ENCODE measurements at regions not wholly inside any gene's neighbourhood (a gene's known extent, or its start where the extent isn't known, plus 50 kb on each side); places are given as distances from the start of the nearest gene placed in this dataset.
"Not testable (repeated sequence)": the region's sequence is repeated elsewhere in the genome, so short reads cannot be mapped to it uniquely, and the experiment has no call there.

DNA sequence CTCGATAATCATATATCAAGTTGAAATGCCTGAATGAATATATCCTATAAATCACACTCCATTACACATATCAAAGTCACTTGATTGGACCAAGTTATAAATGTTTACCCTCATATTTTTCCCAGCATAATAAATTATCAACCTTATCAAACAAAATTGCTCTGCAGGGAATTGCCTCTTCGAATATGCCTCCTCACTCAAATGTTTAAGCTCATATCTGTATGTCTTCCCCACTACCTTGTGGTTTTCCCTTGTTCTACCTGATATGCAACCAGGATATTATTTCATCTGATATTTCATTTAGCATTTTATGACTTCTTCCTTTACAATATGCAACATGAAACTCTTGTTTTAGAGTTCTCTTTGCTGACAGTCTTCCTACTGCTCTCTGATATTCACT, 226.4 kb downstream of the RASSF9 start:
- H3K27ac Mint-ChIP-seq, result no peak overlapping the region
- no peaks in the 10 kb centered on the region for H3K4me1 Mint-ChIP-seq (ENCODE audit: low read depth)
- intact Hi-C loops (cut with micrococcal nuclease), result no loop called here
- no peaks in the 10 kb centered on the region for H3K36me3 Mint-ChIP-seq (ENCODE audit: low read depth)
- no peak overlapping the region for H3K4me3 Mint-ChIP-seq
- CTCF ChIA-PET, result no interaction called here
- H3K9me3 Mint-ChIP-seq, result peaks cover 2% of the 10 kb centered on the region
- DNase-seq, result no peak
- no peaks in the 10 kb centered on the region for H3K27me3 Mint-ChIP-seq (ENCODE audit: low read depth)

GRCh38 chr12:85610194-85610593, 226.0 kb downstream of the RASSF9 start:
- H3K27me3 Mint-ChIP-seq (ENCODE audit: low read depth), result no peaks in the 10 kb centered on the region
- CTCF ChIA-PET, result no interaction called here
- H3K4me1 Mint-ChIP-seq (ENCODE audit: low read depth), result no peaks in the 10 kb centered on the region
- intact Hi-C loops (cut with micrococcal nuclease), result no loop called here
- no peak overlapping the region for H3K27ac Mint-ChIP-seq
- no peak for DNase-seq
- no peak overlapping the region for H3K4me3 Mint-ChIP-seq
- H3K36me3 Mint-ChIP-seq (ENCODE audit: low read depth), result no peaks in the 10 kb centered on the region
- peaks cover 2% of the 10 kb centered on the region for H3K9me3 Mint-ChIP-seq

DNA sequence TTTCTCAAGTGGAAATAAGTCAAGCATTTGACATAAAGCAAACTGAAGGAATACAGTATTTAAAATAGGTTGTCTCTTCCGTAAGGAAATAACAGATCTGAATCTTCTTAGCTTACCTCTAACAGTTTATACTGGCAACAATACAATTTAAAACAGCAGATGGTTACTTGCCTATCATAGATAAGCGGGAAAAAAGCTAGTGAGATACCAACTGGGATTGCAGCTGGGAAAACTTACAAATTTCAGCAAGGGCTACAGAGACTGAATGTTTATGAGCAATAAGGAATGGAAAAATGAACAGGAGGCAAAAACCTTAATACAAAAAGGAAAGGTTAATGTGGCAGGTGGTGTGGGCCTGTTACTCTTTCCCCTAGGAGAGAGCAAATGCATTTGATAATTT, 220.0 kb downstream of the RASSF9 start:
- no peaks in the 10 kb centered on the region for H3K4me1 Mint-ChIP-seq (ENCODE audit: low read depth)
- no peaks in the 10 kb centered on the region for H3K36me3 Mint-ChIP-seq (ENCODE audit: low read depth)
- no peak overlapping the region for H3K4me3 Mint-ChIP-seq
- no peaks in the 10 kb centered on the region for H3K27me3 Mint-ChIP-seq (ENCODE audit: low read depth)
- CTCF ChIA-PET, result no interaction called here
- intact Hi-C loops (cut with micrococcal nuclease), result no loop called here
- H3K9me3 Mint-ChIP-seq, result no peaks in the 10 kb centered on the region
- no peak for DNase-seq
- H3K27ac Mint-ChIP-seq, result no peak overlapping the region

- no peak overlapping the region for H3K27ac Mint-ChIP-seq
- DNase-seq, result no peak
- CTCF ChIA-PET, result no interaction called here
- no peaks in the 10 kb centered on the region for H3K27me3 Mint-ChIP-seq (ENCODE audit: low read depth)
- H3K4me1 Mint-ChIP-seq (ENCODE audit: low read depth), result no peaks in the 10 kb centered on the region
- H3K4me3 Mint-ChIP-seq, result no peak overlapping the region
- intact Hi-C loops (cut with micrococcal nuclease), result no loop called here
- no peaks in the 10 kb centered on the region for H3K9me3 Mint-ChIP-seq
- H3K36me3 Mint-ChIP-seq (ENCODE audit: low read depth), result no peaks in the 10 kb centered on the region
Measured at GRCh38 chr12:85617307-85618091, 218.7 kb downstream of the RASSF9 start.

DNA sequence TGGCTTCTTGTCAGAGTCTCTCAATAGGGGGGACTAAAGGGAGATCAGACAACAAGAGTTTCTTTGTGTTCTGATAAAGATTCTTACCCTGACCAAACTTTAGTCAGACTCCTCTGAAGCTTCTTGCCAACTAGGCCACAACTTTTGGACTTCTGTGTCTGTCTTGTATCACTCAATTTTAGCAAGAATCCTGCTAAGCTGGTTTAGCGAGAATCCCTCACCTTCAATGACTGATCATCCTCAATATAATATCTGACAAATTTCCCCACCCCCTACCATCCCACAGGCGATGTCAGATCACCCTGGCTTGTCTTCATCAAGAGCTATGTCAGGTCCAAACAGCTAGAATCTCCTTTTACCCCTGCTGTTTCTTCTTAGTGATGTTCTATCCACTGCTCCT, 215.2 kb downstream of the RASSF9 start:
- Mint-ChIP-seq H3K9me3 (no peaks in the 10 kb centered on the region), H3K36me3 (ENCODE audit: low read depth) (no peaks in the 10 kb centered on the region), H3K4me1 (ENCODE audit: low read depth) (no peaks in the 10 kb centered on the region), H3K27ac (no peak overlapping the region), H3K27me3 (ENCODE audit: low read depth) (no peaks in the 10 kb centered on the region), H3K4me3 (no peak overlapping the region)
- intact Hi-C loops (cut with micrococcal nuclease), result no loop called here
- no peak for DNase-seq
- CTCF ChIA-PET, result no interaction called here

GRCh38 chr12:85623763-85624162, 212.4 kb downstream of the RASSF9 start:
- CTCF ChIA-PET, result no interaction called here
- Mint-ChIP-seq H3K27me3 (ENCODE audit: low read depth) (no peaks in the 10 kb centered on the region), H3K27ac (no peak overlapping the region), H3K4me1 (ENCODE audit: low read depth) (no peaks in the 10 kb centered on the region), H3K9me3 (peaks cover 3% of the 10 kb centered on the region), H3K36me3 (ENCODE audit: low read depth) (no peaks in the 10 kb centered on the region), H3K4me3 (no peak overlapping the region)
- no peak for DNase-seq
- intact Hi-C loops (cut with micrococcal nuclease), result no loop called here

DNA sequence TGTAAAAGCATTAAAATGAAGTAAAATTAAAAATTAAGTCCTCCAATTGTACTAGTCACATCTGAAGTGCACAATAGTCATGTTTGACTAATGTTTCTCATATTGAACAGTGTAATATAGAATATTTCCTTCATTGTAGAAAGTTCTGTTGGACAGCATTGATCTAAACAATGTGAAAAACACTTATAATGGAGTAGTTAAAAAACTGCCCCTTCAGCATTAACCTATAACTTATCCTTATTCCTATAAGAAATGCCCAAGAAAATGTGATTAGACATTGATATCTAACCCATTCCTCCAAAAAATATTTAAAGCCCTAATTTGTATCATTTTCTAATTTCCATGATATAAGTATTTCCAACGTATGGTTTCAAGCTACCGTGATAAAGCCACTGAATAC, 210.7 kb downstream of the RASSF9 start:
- H3K36me3 Mint-ChIP-seq (ENCODE audit: low read depth), result no peaks in the 10 kb centered on the region
- no peak overlapping the region for H3K4me3 Mint-ChIP-seq
- H3K27ac Mint-ChIP-seq, result no peak overlapping the region
- no peaks in the 10 kb centered on the region for H3K27me3 Mint-ChIP-seq (ENCODE audit: low read depth)
- CTCF ChIA-PET, result no interaction called here
- H3K4me1 Mint-ChIP-seq (ENCODE audit: low read depth), result no peaks in the 10 kb centered on the region
- peaks cover 3% of the 10 kb centered on the region for H3K9me3 Mint-ChIP-seq
- intact Hi-C loops (cut with micrococcal nuclease), result no loop called here
- no peak for DNase-seq

DNA sequence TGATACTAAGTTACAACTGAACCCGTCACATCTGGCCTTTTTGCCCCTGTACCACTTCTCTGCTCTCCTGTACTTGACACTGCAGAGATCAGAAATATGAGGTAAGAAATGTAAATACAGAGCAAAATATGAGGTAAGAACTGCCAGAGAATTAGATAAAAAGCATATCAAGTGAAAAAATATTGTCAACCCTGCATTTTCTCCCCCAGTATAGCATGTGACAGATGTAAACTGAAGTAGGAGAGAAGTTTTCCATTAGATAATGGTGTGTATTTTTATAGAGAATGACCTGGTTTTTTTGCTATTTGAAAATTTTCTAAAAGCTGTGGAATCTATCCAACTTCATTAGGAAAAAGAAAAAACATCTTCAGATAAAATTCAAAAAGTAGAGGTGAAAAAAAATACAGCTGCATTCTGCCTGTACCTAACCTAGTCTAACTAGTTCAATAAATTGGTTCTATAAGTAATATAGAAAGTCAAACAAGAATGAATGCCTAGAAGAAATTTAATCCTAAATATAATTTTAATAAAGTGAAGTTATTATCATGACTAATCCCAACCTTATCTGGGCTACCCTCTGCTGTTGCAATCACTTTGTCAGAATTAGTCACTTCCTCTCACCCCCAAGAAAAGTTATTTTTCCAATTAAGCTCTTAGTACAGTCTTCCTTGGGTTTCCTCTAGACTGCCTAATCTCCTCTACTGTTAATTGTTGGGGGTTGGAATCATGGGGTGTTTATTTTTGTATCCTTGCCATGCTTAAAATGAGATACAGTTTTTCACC, 210.0 kb downstream of the RASSF9 start:
- DNase-seq, result no peak
- Mint-ChIP-seq H3K9me3 (peaks cover 3% of the 10 kb centered on the region), H3K4me3 (no peak overlapping the region), H3K4me1 (ENCODE audit: low read depth) (no peaks in the 10 kb centered on the region), H3K27ac (no peak overlapping the region), H3K27me3 (ENCODE audit: low read depth) (no peaks in the 10 kb centered on the region), H3K36me3 (ENCODE audit: low read depth) (no peaks in the 10 kb centered on the region)
- CTCF ChIA-PET, result no interaction called here
- intact Hi-C loops (cut with micrococcal nuclease), result no loop called here

- Mint-ChIP-seq H3K27ac (no peak overlapping the region), H3K36me3 (ENCODE audit: low read depth) (no peaks in the 10 kb centered on the region), H3K4me3 (no peak overlapping the region), H3K9me3 (peaks cover 3% of the 10 kb centered on the region), H3K27me3 (ENCODE audit: low read depth) (no peaks in the 10 kb centered on the region), H3K4me1 (ENCODE audit: low read depth) (no peaks in the 10 kb centered on the region)
- CTCF ChIA-PET, result no interaction called here
- DNase-seq, result no peak
- intact Hi-C loops (cut with micrococcal nuclease), result no loop called here
Measured at GRCh38 chr12:85626784-85627171, 209.4 kb downstream of the RASSF9 start.

- H3K9me3 Mint-ChIP-seq, result peaks cover 3% of the 10 kb centered on the region
- no peak overlapping the region for H3K27ac Mint-ChIP-seq
- intact Hi-C loops (cut with micrococcal nuclease), result no loop called here
- no peak overlapping the region for H3K4me3 Mint-ChIP-seq
- H3K27me3 Mint-ChIP-seq (ENCODE audit: low read depth), result no peaks in the 10 kb centered on the region
- CTCF ChIA-PET, result interaction anchor here (0.5 kb wide), 1 partner anchor 590 kb away, joined by 3 read pairs; no protein-coding TSS in a partner anchor
- DNase-seq, result no peak
- no peaks in the 10 kb centered on the region for H3K36me3 Mint-ChIP-seq (ENCODE audit: low read depth)
- no peaks in the 10 kb centered on the region for H3K4me1 Mint-ChIP-seq (ENCODE audit: low read depth)
Measured at GRCh38 chr12:85627584-85627983, 208.6 kb downstream of the RASSF9 start.

DNA sequence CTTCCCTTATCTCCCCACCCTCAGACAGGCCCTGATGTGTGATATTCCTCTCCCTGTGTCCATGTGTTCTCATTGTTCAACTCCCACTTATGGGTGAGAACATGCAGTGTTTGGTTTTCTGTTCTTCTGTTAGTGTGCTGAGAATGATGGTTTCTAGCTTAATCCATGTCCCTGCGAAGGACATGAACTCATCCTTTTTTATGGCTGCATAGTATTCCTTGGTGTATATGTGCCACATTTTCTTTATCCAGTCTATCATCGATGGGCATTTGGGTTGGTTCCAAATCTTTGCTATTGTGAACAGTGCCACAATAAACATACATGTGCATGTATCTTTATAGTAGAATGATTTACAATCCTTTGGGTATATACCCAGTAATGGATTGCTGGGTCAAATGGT, 207.6 kb downstream of the RASSF9 start:
- H3K9me3 Mint-ChIP-seq; CTCF ChIA-PET; DNase-seq; H3K27me3 Mint-ChIP-seq (ENCODE audit: low read depth); H3K4me1 Mint-ChIP-seq (ENCODE audit: low read depth); H3K4me3 Mint-ChIP-seq; intact Hi-C loops (cut with micrococcal nuclease); H3K27ac Mint-ChIP-seq; H3K36me3 Mint-ChIP-seq (ENCODE audit: low read depth): not testable (repeated sequence)

DNA sequence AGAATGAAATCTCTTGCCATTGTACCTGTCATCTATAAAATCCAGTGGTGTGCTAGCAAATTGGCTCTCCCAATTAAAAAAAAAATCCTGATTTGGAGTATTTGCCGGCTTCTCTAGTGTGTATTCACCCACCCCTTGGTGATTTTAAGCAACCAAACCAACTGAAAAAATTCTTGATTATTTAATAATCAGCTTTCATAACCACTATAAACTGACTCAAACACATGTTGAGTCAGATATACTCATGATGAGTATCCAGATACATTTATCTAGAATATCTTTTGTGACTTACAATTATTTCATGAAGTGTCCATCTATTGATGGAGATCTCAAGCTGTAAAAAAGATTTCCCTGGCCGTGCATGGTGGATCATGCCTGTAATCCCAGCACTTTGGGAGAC, 205.4 kb downstream of the RASSF9 start:
- H3K27ac Mint-ChIP-seq, result no peak overlapping the region
- CTCF ChIA-PET, result no interaction called here
- intact Hi-C loops (cut with micrococcal nuclease), result no loop called here

GRCh38 chr12:85632390-85632789, 203.8 kb downstream of the RASSF9 start:
- intact Hi-C loops (cut with micrococcal nuclease), result no loop called here

More for the DNA sequence above, 205.4 kb downstream of the RASSF9 start:
- H3K4me3 Mint-ChIP-seq, result no peak overlapping the region
- H3K9me3 Mint-ChIP-seq, result peaks cover 3% of the 10 kb centered on the region
- DNase-seq, result no peak
- no peaks in the 10 kb centered on the region for H3K4me1 Mint-ChIP-seq (ENCODE audit: low read depth)
- H3K36me3 Mint-ChIP-seq (ENCODE audit: low read depth), result no peaks in the 10 kb centered on the region
- H3K27me3 Mint-ChIP-seq (ENCODE audit: low read depth), result no peaks in the 10 kb centered on the region

More at GRCh38 chr12:85632390-85632789, 203.8 kb downstream of the RASSF9 start:
- H3K27ac Mint-ChIP-seq, result no peak overlapping the region
- no peaks in the 10 kb centered on the region for H3K36me3 Mint-ChIP-seq (ENCODE audit: low read depth)
- H3K9me3 Mint-ChIP-seq, result peaks cover 3% of the 10 kb centered on the region
- DNase-seq, result no peak
- no peaks in the 10 kb centered on the region for H3K27me3 Mint-ChIP-seq (ENCODE audit: low read depth)
- CTCF ChIA-PET, result no interaction called here
- no peak overlapping the region for H3K4me3 Mint-ChIP-seq
- no peaks in the 10 kb centered on the region for H3K4me1 Mint-ChIP-seq (ENCODE audit: low read depth)
